GM12873 (cell line): ENCODE measurements at regions not wholly inside any gene's neighbourhood (a gene's known extent, or its start where the extent isn't known, plus 50 kb on each side); places are given as distances from the start of the nearest gene placed in this dataset.

Experiments used
- CTCF ChIP-seq: IDR thresholded peaks from 2 replicates; pipeline ENCODE4 v1.5.1; 2012; ENCODE audit warnings: low read depth, mild to moderate bottlenecking, moderate library complexity, low read length, control low read depth; ENCODE audit not compliant: insufficient read depth; ENCODE audit errors: missing control alignments

- TF ChIP-seq CTCF = no peak
Measured at GRCh38 chr2:133833746-133834145, 265.5 kb upstream of the NCKAP5 start.

GRCh38 chr2:133835821-133836619 is 267.8 kb upstream of the NCKAP5 start:
- TF ChIP-seq CTCF = no peak

- no peak for TF ChIP-seq CTCF
Measured at GRCh38 chr2:133836691-133837345, 268.6 kb upstream of the NCKAP5 start.

GRCh38 chr2:133837441-133838094 is 269.3 kb upstream of the NCKAP5 start:
- no peak for TF ChIP-seq CTCF

GRCh38 chr2:133838642-133839365 is 270.5 kb upstream of the NCKAP5 start:
- TF ChIP-seq CTCF = no peak

GRCh38 chr2:133839677-133840076 is 271.4 kb upstream of the NCKAP5 start:
- TF ChIP-seq CTCF = no peak
